H1 (cell line): ENCODE measurements at regions not wholly inside any gene's neighbourhood (a gene's known extent, or its start where the extent isn't known, plus 50 kb on each side); places are given as distances from the start of the nearest gene placed in this dataset.

Experiments used
- CTCF ChIA-PET: fragments of 300-600 bp; sonication (Branson Sonifier 250); formaldehyde crosslinking; loops from one replicate; lab custom pipeline; 2021; ENCODE audit not compliant: partially characterized antibody; lab: Charles Lee
- POLR2A ChIA-PET: fragments of 300-600 bp; sonication (Branson Sonifier 250); formaldehyde crosslinking; loops from one replicate; lab custom pipeline; 2021; ENCODE audit warnings: inconsistent platforms; ENCODE audit not compliant: partially characterized antibody; lab: Charles Lee
- DNase-seq, 2 experiments: peaks; one replicate each; pipeline versions ENCODE4 v3.0.0 to v3.0.0-alpha.2; 2010 to 2022; ENCODE audit warnings: low spot score in 2 of 2, low read depth in 1 of 2, mixed read lengths in 1 of 2
- FAIRE-seq: peaks from 2 replicates; lab custom pipeline; 2011; peaks lifted over from hg19 to GRCh38; lab: Jason Lieb, UNC
- H2AFZ ChIP-seq: 2 replicates; pipeline ENCODE4 v1.8.1; 2012; ENCODE audit warnings: low read length, inconsistent platforms
- H2AK5ac ChIP-seq: 2 replicates; pipeline ENCODE4 v1.6.1; 2013; ENCODE audit warnings: low read depth, low read length
- H2BK120ac ChIP-seq: replicated peaks from 2 replicates; pipeline ENCODE3; 2013; ENCODE audit warnings: low read depth, low read length, inconsistent platforms
- H2BK12ac ChIP-seq: 2 replicates; pipeline ENCODE4 v1.6.1; 2013; ENCODE audit warnings: low read depth, low read length
- H2BK15ac ChIP-seq: 2 replicates; pipeline ENCODE4 v1.6.1; 2013; ENCODE audit warnings: low read length
- H2BK20ac ChIP-seq: 2 replicates; pipeline ENCODE4 v1.6.1; 2013; ENCODE audit warnings: low read length
- H2BK5ac ChIP-seq: 2 replicates; pipeline ENCODE4 v1.6.1; 2013; ENCODE audit warnings: low read depth, low read length
- H3K14ac ChIP-seq: 2 replicates; pipeline ENCODE4 v1.6.1; 2013; ENCODE audit warnings: inconsistent platforms; ENCODE audit not compliant: insufficient read length
- H3K18ac ChIP-seq: 2 replicates; pipeline ENCODE4 v1.6.1; 2013; ENCODE audit warnings: low read length; ENCODE audit errors: extremely low read depth
- H3K23ac ChIP-seq: 2 replicates; pipeline ENCODE4 v1.6.1; 2013; ENCODE audit warnings: inconsistent platforms; ENCODE audit not compliant: insufficient read length
- H3K23me2 ChIP-seq: 2 replicates; pipeline ENCODE4 v1.6.1; 2013; ENCODE audit warnings: low read depth, low read length
- H3K27ac ChIP-seq: 2 replicates; pipeline ENCODE4 v1.6.1; 2011; ENCODE audit warnings: low read depth, low read length, inconsistent platforms
- H3K27me3 ChIP-seq, 4 experiments: replicated peaks in 1 of 4; 1 replicate in 1 of 4; 2 replicates in 3 of 4; pipeline versions ENCODE4 v1.6.1 to v1.8.1; 2011 to 2013; ENCODE audit warnings: low read length in 3 of 4, mild to moderate bottlenecking in 3 of 4, inconsistent platforms in 2 of 4, mixed read lengths in 2 of 4, moderate library complexity in 1 of 4; ENCODE audit not compliant: control insufficient read depth in 3 of 4, insufficient read depth in 3 of 4; ENCODE audit errors: extremely low read depth in 1 of 4
- H3K36me3 ChIP-seq, 4 experiments: 2 replicates each; pipeline versions ENCODE4 v1.6.1 to v1.8.1; 2011 to 2013; ENCODE audit warnings: mild to moderate bottlenecking in 4 of 4, low read length in 3 of 4, moderate library complexity in 2 of 4, control low read depth in 1 of 4, inconsistent platforms in 1 of 4; ENCODE audit not compliant: insufficient read depth in 4 of 4, control insufficient read depth in 2 of 4
- H3K4ac ChIP-seq: replicated peaks from 2 replicates; pipeline ENCODE3; 2013; ENCODE audit warnings: low read length, low read depth, mixed read lengths, inconsistent platforms; ENCODE audit not compliant: insufficient read length
- H3K4me1 ChIP-seq, 4 experiments: replicated peaks in 1 of 4; 1 replicate in 1 of 4; 2 replicates in 3 of 4; pipeline versions ENCODE4 v1.6.1 to v1.8.1; 2011 to 2013; ENCODE audit warnings: low read length in 3 of 4, inconsistent platforms in 2 of 4, mixed read lengths in 1 of 4; ENCODE audit not compliant: insufficient read depth in 4 of 4, control insufficient read depth in 3 of 4
- H3K4me2 ChIP-seq, 2 experiments: 2 replicates each; pipeline versions ENCODE4 v1.6.1 to v1.8.1; 2011 to 2013; ENCODE audit warnings: low read depth in 2 of 2, low read length in 2 of 2, control low read depth in 1 of 2, inconsistent platforms in 1 of 2, mild to moderate bottlenecking in 1 of 2; ENCODE audit not compliant: insufficient read depth in 1 of 2
- H3K4me3 ChIP-seq, 4 experiments: fragments of 200-600, 300-600 bp in 1 of 4; sonication (generic), shearing (Covaris generic), sonication (Bioruptor Twin) in 1 of 4; 2 replicates each; pipeline versions ENCODE4 v1.5.1 to v1.8.1; 2011 to 2016; ENCODE audit warnings: low read length in 4 of 4, low read depth in 3 of 4, control low read depth in 2 of 4, inconsistent platforms in 2 of 4, mild to moderate bottlenecking in 2 of 4, mixed read lengths in 1 of 4, moderate library complexity in 1 of 4; ENCODE audit not compliant: insufficient read depth in 2 of 4; ENCODE audit errors: extremely low read depth in 1 of 4
- H3K56ac ChIP-seq: replicated peaks from 2 replicates; pipeline ENCODE3; 2013; ENCODE audit warnings: low read depth, mild to moderate bottlenecking, mixed read lengths, low read length, inconsistent platforms; ENCODE audit not compliant: insufficient read length
- H3K79me1 ChIP-seq: 2 replicates; pipeline ENCODE4 v1.6.1; 2013; ENCODE audit warnings: low read depth, low read length, control low read depth
- H3K79me2 ChIP-seq, 2 experiments: 2 replicates each; pipeline versions ENCODE4 v1.6.1 to v1.8.1; 2012 to 2013; ENCODE audit warnings: low read length in 2 of 2, mild to moderate bottlenecking in 2 of 2, inconsistent platforms in 1 of 2; ENCODE audit not compliant: insufficient read depth in 2 of 2, control insufficient read depth in 1 of 2
- H3K9ac ChIP-seq, 4 experiments: replicated peaks in 1 of 4; 1 replicate in 1 of 4; 2 replicates in 3 of 4; pipeline versions ENCODE4 v1.6.1 to v1.8.1; 2011 to 2013; ENCODE audit warnings: low read depth in 3 of 4, low read length in 3 of 4, control low read depth in 2 of 4, mild to moderate bottlenecking in 2 of 4, moderate library complexity in 2 of 4, inconsistent platforms in 1 of 4; ENCODE audit errors: extremely low read depth in 1 of 4
- H3K9me3 ChIP-seq, 2 experiments: 2 replicates each; pipeline versions ENCODE4 v1.6.1 to v1.8.1; 2012 to 2013; ENCODE audit warnings: mild to moderate bottlenecking in 2 of 2, moderate library complexity in 2 of 2, control low read depth in 1 of 2, inconsistent platforms in 1 of 2, low read depth in 1 of 2, low read length in 1 of 2, mixed read lengths in 1 of 2; ENCODE audit not compliant: insufficient read depth in 2 of 2
- H4K20me1 ChIP-seq, 2 experiments: replicated peaks in 1 of 2; 2 replicates each; pipeline versions ENCODE3 to v1.8.1; 2011 to 2013; ENCODE audit warnings: inconsistent platforms in 2 of 2, low read length in 2 of 2, mild to moderate bottlenecking in 1 of 2; ENCODE audit not compliant: insufficient read depth in 2 of 2, control insufficient read depth in 1 of 2
- H4K5ac ChIP-seq: 2 replicates; pipeline ENCODE4 v1.6.1; 2013; ENCODE audit warnings: low read length, low read depth, mixed read lengths, inconsistent platforms; ENCODE audit not compliant: insufficient read length
- H4K8ac ChIP-seq: 2 replicates; pipeline ENCODE4 v1.8.0; 2013; ENCODE audit warnings: mild to moderate bottlenecking, moderate library complexity, low read length, inconsistent platforms; ENCODE audit not compliant: insufficient read depth; ENCODE audit errors: extremely low read depth
- H4K91ac ChIP-seq: replicated peaks from 2 replicates; pipeline ENCODE3; 2013; ENCODE audit warnings: low read length, mixed read lengths, inconsistent platforms; ENCODE audit not compliant: insufficient read length
- E2F6 ChIP-seq: IDR thresholded peaks from 2 replicates; pipeline ENCODE4 v1.6.1; 2012; ENCODE audit warnings: inconsistent platforms
- SRF ChIP-seq: IDR thresholded peaks from 2 replicates; pipeline ENCODE4 v1.6.1; 2011; ENCODE audit warnings: mild to moderate bottlenecking, low read depth, low read length, moderate library complexity
- WGBS, 2 experiments: shearing (Covaris generic) in 1 of 2; methylation state at CpG; one replicate each; pipeline versions ENCODE4 v1.1.6 to v1.1.7; 2013 to 2015; ENCODE audit warnings: low lambda C conversion rate in 2 of 2, mixed read lengths in 2 of 2, inconsistent platforms in 1 of 2, low coverage in 1 of 2, missing lambda C conversion rate in 1 of 2; ENCODE audit not compliant: insufficient replicate concordance in 2 of 2, insufficient coverage in 1 of 2, insufficient read length in 1 of 2; ENCODE audit errors: extremely low coverage in 1 of 2, missing lambda C conversion rate in 1 of 2; 5-methylcytosine and 5-hydroxymethylcytosine counted together

- Histone ChIP-seq H3K27me3 (no peaks in the 10 kb centered on the region), H3K4me3 (no peak overlapping the region), H2AFZ (no peak overlapping the region), H2BK20ac (no peak overlapping the region), H3K56ac (no peak overlapping the region), H4K20me1 (no peaks in the 10 kb centered on the region), H3K36me3 (no peaks in the 10 kb centered on the region; a peak in 1 of 8 replicates), H3K9ac (no peak overlapping the region), H3K18ac (no peak overlapping the region), H3K14ac (no peak overlapping the region), H3K4me2 (no peak overlapping the region), H3K4me1 (no peaks in the 10 kb centered on the region), H4K5ac (no peak overlapping the region), H2BK120ac (no peak overlapping the region), H3K23me2 (no peaks in the 10 kb centered on the region), H4K91ac (no peak overlapping the region), H2BK5ac (no peak overlapping the region), H3K79me1 (no peaks in the 10 kb centered on the region), H3K23ac (no peak overlapping the region), H3K79me2 (no peaks in the 10 kb centered on the region), H4K8ac (no peak overlapping the region), H3K9me3 (no peaks in the 10 kb centered on the region), H3K27ac (no peak overlapping the region), H2BK12ac (no peak overlapping the region), H3K4ac (no peak overlapping the region), H2BK15ac (no peak overlapping the region), H2AK5ac (no peak overlapping the region)
- FAIRE-seq = no peak
- 83% methylated on average over 5 of the region's 5 CpGs; no CpG with 5 or more reads in 1 of the 2 experiments for WGBS, 2 experiments
- CTCF ChIA-PET = interaction anchor here (0.8 kb wide), 1 partner anchor 274 kb away, joined by 3 read pairs; no protein-coding TSS in a partner anchor
- TF ChIP-seq SRF (no peak), E2F6 (no peak)
- DNase-seq = no peak
- POLR2A ChIA-PET = no interaction called here
These were observed 146.8 kb upstream of the NRIP1 start for GRCh38 chr21:15211491-15212133.
